ENCODE measurements at regions not wholly inside any gene's neighbourhood (a gene's known extent, or its start where the extent isn't known, plus 50 kb on each side); places are given as distances from the start of the nearest gene placed in this dataset.
"Not testable (repeated sequence)": the region's sequence is repeated elsewhere in the genome, so short reads cannot be mapped to it uniquely, and the experiment has no call there.

DNA sequence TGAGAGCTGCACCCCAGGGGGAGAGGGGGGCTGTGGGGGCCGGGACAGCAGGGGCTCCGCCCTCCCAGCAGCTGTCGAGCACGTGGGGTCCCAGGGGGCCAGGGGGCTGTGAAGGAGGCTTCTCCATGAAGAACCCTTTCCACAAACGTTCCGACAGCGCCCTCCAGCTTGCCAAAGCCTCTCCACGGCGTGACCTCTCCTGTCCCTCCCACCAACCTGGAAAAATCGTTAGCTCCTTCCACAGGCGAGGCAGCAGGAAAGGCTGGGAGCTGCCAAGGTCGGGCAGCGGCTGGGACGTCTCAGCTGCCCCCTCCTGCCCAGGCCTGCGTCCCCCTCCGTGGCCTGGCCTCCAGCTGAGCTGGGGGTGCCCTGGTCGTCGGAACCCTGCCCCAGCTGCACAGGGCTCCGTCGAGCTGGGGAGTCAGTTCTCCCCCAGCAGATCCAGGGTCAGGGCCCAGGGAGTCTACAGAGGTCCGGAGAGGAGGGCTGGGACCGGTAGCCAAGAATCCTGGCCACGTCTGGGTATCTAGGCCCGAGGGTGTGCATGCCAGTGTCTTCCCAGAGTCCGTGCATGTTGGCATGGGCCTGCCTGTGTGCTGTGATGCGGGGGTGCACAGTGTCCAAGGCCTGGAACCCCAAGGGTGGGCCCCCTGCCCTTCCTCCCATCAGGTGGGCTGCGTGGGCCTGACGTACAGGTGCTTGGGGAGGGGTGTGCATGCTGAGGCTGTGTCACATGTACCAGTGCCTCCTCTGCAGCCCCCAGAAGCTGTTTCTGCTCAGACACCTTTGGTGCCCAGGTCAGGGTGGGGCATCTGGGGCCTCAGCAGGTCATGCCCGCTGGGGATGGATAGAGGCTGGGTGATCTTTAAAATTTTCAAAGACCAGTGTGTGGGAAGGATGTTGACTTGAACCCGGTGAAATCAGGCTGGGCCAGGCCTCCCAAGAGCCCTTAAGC is 66.5 kb downstream of the UNCX start:
- Histone ChIP-seq H3K4me3 (ENCODE audit: low read depth, low read length) (no peak overlapping the region), H3K4me1 (ENCODE audit: control insufficient read depth, insufficient read depth, low read length) (peaks cover 21% of the 10 kb centered on the region), H3K27me3 (ENCODE audit: control insufficient read depth, insufficient read depth, low read length) (peaks cover 23% of the 10 kb centered on the region), H3K36me3 (ENCODE audit: control insufficient read depth, insufficient read depth, low read length) (peaks cover 7% of the 10 kb centered on the region), H3K27ac (ENCODE audit: low read depth, low read length) (no peak overlapping the region), H3K9me3 (ENCODE audit: control insufficient read depth, insufficient read depth, low read length) (no peaks in the 10 kb centered on the region)
- 62% methylated on average over 30 of the region's 30 CpGs for WGBS (ENCODE audit: insufficient coverage)
- DNase-seq (ENCODE audit: low read depth in 4 of 6, low spot score in 6 of 6): no peak

DNA sequence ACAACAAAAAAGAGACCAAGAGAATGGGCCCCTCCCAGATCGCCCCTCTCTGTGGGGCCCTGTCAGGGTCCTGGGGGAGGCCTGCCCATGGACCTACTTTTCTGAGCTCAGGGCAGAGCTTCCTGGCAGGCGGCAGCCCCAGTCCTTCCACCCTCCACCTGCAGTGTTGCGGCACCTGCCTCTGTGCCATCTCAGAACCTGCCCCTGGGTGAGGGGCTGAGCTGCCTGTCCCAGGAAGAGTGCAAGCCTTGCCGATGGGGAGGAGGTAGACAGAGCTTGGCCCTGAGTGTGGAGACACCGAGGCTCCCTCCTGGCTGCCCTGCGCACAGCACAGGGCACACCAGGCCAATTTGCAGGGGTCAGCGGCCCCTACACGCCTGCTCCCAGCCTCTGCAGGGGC is 67.5 kb downstream of the UNCX start:
- H3K36me3 ChIP-seq (ENCODE audit: control insufficient read depth, insufficient read depth, low read length): peaks cover 7% of the 10 kb centered on the region
- peaks cover 21% of the 10 kb centered on the region for H3K4me1 ChIP-seq (ENCODE audit: control insufficient read depth, insufficient read depth, low read length)
- H3K4me3 ChIP-seq (ENCODE audit: low read depth, low read length): no peak overlapping the region
- no peak overlapping the region for H3K27ac ChIP-seq (ENCODE audit: low read depth, low read length)
- no peak for DNase-seq (ENCODE audit: low read depth in 4 of 6, low spot score in 6 of 6)
- H3K9me3 ChIP-seq (ENCODE audit: control insufficient read depth, insufficient read depth, low read length): no peaks in the 10 kb centered on the region
- WGBS (ENCODE audit: insufficient coverage): 78% methylated on average over 8 of the region's 8 CpGs
- peaks cover 23% of the 10 kb centered on the region for H3K27me3 ChIP-seq (ENCODE audit: control insufficient read depth, insufficient read depth, low read length)

DNA sequence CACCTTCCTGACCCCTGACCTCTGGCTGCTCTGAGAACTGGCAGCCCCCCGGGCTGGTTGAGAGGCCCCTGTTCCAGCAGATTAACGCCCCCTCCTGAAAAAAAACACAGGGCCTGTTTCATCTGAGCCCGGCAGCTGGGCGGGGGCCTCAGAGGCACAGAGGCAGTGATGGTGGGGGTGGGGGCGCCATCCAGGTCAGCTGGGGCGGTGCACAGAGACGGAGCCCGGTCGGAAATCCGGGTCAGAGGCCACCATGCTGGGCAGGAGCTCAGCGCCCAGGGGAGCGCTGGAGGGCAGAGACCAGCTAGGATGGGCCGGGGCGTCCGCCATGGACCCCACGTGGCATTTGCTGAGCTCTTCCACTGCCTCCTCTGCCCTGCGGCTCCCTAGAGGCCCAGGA is 68.0 kb downstream of the UNCX start:
- Histone ChIP-seq H3K4me1 (ENCODE audit: control insufficient read depth, insufficient read depth, low read length) (peaks cover 21% of the 10 kb centered on the region), H3K9me3 (ENCODE audit: control insufficient read depth, insufficient read depth, low read length) (no peaks in the 10 kb centered on the region), H3K27ac (ENCODE audit: low read depth, low read length) (no peak overlapping the region), H3K27me3 (ENCODE audit: control insufficient read depth, insufficient read depth, low read length) (peaks cover 23% of the 10 kb centered on the region), H3K36me3 (ENCODE audit: control insufficient read depth, insufficient read depth, low read length) (peaks cover 7% of the 10 kb centered on the region), H3K4me3 (ENCODE audit: low read depth, low read length) (no peak overlapping the region)
- no peak for DNase-seq (ENCODE audit: low read depth in 4 of 6, low spot score in 6 of 6)
- 63% methylated on average over 15 of the region's 17 CpGs for WGBS (ENCODE audit: insufficient coverage)

DNA sequence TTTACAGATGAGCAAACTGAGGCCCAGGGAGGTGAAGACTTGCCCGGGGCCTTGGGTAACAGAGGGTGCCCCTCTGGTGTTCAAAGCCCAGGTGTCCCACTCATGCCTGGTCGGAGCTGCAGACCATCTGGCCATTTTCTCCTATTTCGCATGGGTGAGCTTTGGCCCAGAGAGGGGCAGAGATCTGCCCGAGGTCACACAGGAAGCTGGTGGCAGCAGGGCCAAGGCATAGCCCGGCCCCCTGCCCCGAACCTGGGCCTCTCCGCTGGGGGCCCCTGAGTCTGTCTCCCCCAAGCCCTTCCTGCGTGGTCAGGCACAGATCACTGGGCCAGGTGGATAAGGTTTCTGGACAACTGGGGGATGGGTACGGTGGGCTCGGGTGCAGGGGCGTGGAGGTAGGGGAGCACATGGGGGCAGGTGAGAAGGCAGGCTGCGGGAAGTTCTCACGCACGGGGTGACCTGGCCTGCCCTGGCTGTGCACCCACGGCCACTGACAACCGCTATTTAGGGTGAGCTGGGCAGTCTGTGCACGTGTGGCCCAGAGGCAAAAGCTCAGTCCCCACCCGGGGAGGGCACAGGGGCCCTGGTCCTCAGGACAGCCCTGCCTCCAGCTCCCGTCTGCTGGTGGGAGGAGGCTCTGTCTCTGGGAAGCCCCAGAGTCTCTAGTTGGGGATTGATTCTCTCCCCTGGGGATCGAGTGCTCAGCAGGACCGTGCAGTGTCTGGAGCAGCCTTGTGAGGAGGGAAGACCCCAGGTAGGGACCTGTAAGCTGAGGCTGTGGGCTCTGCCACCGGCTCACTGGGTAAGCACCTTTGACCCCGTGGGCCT is 68.6 kb downstream of the UNCX start:
- H3K27me3 ChIP-seq (ENCODE audit: control insufficient read depth, insufficient read depth, low read length): peaks cover 22% of the 10 kb centered on the region
- H3K9me3 ChIP-seq (ENCODE audit: control insufficient read depth, insufficient read depth, low read length): no peaks in the 10 kb centered on the region
- no peak for DNase-seq (ENCODE audit: low read depth in 4 of 6, low spot score in 6 of 6)
- WGBS (ENCODE audit: insufficient coverage): 63% methylated on average over 21 of the region's 23 CpGs
- no peak overlapping the region for H3K4me3 ChIP-seq (ENCODE audit: low read depth, low read length)
- peaks cover 17% of the 10 kb centered on the region for H3K4me1 ChIP-seq (ENCODE audit: control insufficient read depth, insufficient read depth, low read length)
- H3K27ac ChIP-seq (ENCODE audit: low read depth, low read length): no peak overlapping the region
- peaks cover 3% of the 10 kb centered on the region for H3K36me3 ChIP-seq (ENCODE audit: control insufficient read depth, insufficient read depth, low read length)

DNA sequence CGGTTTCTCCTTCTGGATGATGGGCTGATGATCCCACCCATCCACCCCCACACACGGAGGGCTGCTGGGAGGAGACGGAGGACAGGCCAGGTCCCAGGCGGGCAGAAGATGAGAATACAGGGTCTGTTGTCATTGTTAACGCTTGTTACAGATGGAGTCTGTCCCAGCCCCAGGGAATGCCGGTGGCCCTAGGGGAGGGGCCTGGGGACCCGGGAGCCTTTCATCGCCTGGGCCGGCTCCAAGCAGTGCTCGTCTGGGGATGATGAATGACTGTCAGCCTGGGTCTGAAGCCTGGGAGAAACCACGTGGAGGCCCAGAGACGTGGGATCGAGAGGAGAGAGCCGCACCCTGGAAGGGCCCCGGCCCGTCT is 69.2 kb downstream of the UNCX start:
- Histone ChIP-seq H3K4me3 (ENCODE audit: low read depth, low read length) (no peak overlapping the region), H3K36me3 (ENCODE audit: control insufficient read depth, insufficient read depth, low read length) (peaks cover 3% of the 10 kb centered on the region), H3K27ac (ENCODE audit: low read depth, low read length) (no peak overlapping the region), H3K27me3 (ENCODE audit: control insufficient read depth, insufficient read depth, low read length) (peaks cover 16% of the 10 kb centered on the region), H3K9me3 (ENCODE audit: control insufficient read depth, insufficient read depth, low read length) (no peaks in the 10 kb centered on the region), H3K4me1 (ENCODE audit: control insufficient read depth, insufficient read depth, low read length) (peaks cover 11% of the 10 kb centered on the region)
- DNase-seq (ENCODE audit: low read depth in 4 of 6, low spot score in 6 of 6): no peak
- WGBS (ENCODE audit: insufficient coverage): 24% methylated on average over 9 of the region's 16 CpGs

DNA sequence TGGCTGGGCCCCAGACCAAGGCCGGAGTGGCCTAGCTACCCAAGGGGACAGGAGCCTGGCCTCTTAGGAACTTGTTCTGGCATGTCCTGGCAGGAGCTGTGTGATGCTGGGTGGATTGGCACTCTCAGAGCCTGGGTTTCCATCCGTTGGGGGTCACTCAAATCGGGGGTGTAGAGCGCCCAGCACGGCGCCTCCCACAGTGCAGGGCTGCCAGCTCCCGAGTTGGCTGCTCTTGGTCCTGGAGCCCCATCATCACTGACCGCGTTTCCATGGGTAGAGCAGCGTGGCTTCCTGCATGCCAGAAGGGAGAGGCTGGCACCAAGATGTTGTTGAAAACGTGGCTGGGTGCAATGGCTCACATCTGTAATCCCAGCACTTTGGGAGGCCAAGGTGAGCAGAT is 70.3 kb downstream of the UNCX start:
- H3K36me3 ChIP-seq (ENCODE audit: control insufficient read depth, insufficient read depth, low read length): peaks cover 3% of the 10 kb centered on the region
- DNase-seq (ENCODE audit: low read depth in 4 of 6, low spot score in 6 of 6): no peak
- H3K9me3 ChIP-seq (ENCODE audit: control insufficient read depth, insufficient read depth, low read length): no peaks in the 10 kb centered on the region
- H3K27me3 ChIP-seq (ENCODE audit: control insufficient read depth, insufficient read depth, low read length): peaks cover 6% of the 10 kb centered on the region
- no peak overlapping the region for H3K4me3 ChIP-seq (ENCODE audit: low read depth, low read length)
- H3K4me1 ChIP-seq (ENCODE audit: control insufficient read depth, insufficient read depth, low read length): peaks cover 4% of the 10 kb centered on the region
- WGBS (ENCODE audit: insufficient coverage): 74% methylated on average over 11 of the region's 11 CpGs
- no peak overlapping the region for H3K27ac ChIP-seq (ENCODE audit: low read depth, low read length)

DNA sequence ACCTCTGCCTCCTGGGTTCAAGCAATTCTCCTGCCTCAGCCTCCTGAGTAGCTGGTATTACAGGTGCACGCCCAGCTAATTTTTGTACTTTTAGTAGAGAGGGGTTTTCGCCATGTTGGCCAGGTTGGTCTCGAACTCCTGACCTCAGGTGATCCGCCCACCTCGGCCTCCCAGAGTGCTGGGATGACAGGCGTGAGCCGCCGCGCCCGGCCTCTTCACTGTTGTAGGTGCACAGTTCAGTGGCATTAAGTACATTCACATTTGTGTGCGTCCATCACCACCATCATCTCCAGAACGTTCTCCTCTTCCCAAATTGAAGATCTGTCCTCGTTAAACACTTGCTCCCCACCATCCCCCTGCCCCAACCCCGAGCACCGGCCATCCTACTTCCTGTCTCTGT is 71.3 kb downstream of the UNCX start:
- H3K36me3 ChIP-seq (ENCODE audit: control insufficient read depth, insufficient read depth, low read length); H3K9me3 ChIP-seq (ENCODE audit: control insufficient read depth, insufficient read depth, low read length); DNase-seq (ENCODE audit: low read depth in 4 of 6, low spot score in 6 of 6); H3K27me3 ChIP-seq (ENCODE audit: control insufficient read depth, insufficient read depth, low read length); H3K4me1 ChIP-seq (ENCODE audit: control insufficient read depth, insufficient read depth, low read length); H3K27ac ChIP-seq (ENCODE audit: low read depth, low read length); H3K4me3 ChIP-seq (ENCODE audit: low read depth, low read length): not testable (repeated sequence)
- 87% methylated on average over 9 of the region's 15 CpGs for WGBS (ENCODE audit: insufficient coverage)

DNA sequence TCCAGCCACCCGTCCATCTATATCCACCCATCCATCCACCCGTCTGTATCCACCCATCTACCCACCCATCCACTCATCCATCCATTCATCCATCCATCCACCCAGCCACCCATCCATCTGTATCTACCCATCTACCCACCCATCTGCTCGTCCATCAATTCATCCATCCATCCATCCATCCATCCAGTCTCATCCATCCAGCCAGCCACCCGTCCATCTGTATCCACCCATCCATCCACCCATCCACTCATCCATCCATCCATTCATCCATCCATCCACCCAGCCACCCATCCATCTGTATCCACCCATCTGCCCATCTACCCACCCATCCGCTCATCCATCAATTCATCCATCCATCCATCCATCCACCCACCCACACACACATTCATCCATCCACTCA is 73.2 kb downstream of the UNCX start:
- Histone ChIP-seq H3K27ac (ENCODE audit: low read depth, low read length) (no peak overlapping the region), H3K4me3 (ENCODE audit: low read depth, low read length) (no peak overlapping the region), H3K36me3 (ENCODE audit: control insufficient read depth, insufficient read depth, low read length) (peaks cover 3% of the 10 kb centered on the region), H3K27me3 (ENCODE audit: control insufficient read depth, insufficient read depth, low read length) (no peaks in the 10 kb centered on the region), H3K4me1 (ENCODE audit: control insufficient read depth, insufficient read depth, low read length) (no peaks in the 10 kb centered on the region), H3K9me3 (ENCODE audit: control insufficient read depth, insufficient read depth, low read length) (no peaks in the 10 kb centered on the region)
- DNase-seq (ENCODE audit: low read depth in 4 of 6, low spot score in 6 of 6): no peak
- 68% methylated on average over 5 of the region's 5 CpGs for WGBS (ENCODE audit: insufficient coverage)

DNA sequence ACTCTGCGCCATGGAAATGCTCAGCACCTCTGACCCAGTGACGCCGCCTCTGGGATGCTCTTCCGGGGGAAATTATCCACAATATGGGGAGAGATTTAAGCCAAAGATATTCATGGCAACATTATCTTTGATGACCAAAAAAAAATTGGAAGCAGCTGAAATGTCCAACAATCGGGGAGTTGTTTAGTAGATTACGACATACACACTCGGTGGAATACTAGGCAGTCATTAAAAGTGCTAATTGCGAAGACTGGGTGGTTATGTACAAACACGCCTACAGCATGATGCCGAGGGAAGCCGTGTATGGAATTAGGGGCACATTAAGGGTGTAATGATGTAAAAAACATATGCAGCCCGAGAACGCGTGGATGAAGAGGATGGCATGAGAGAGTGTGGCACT is 75.2 kb downstream of the UNCX start:
- peaks cover 2% of the 10 kb centered on the region for H3K36me3 ChIP-seq (ENCODE audit: control insufficient read depth, insufficient read depth, low read length)
- no peak overlapping the region for H3K27ac ChIP-seq (ENCODE audit: low read depth, low read length)
- H3K4me1 ChIP-seq (ENCODE audit: control insufficient read depth, insufficient read depth, low read length): peaks cover 8% of the 10 kb centered on the region
- no peak overlapping the region for H3K4me3 ChIP-seq (ENCODE audit: low read depth, low read length)
- WGBS (ENCODE audit: insufficient coverage): 93% methylated on average over 14 of the region's 14 CpGs
- no peaks in the 10 kb centered on the region for H3K9me3 ChIP-seq (ENCODE audit: control insufficient read depth, insufficient read depth, low read length)
- H3K27me3 ChIP-seq (ENCODE audit: control insufficient read depth, insufficient read depth, low read length): no peaks in the 10 kb centered on the region
- no peak for DNase-seq (ENCODE audit: low read depth in 4 of 6, low spot score in 6 of 6)

Measured in spinal cord (tissue), 9 donors.